HUES64 (cell line): ENCODE measurements at regions not wholly inside any gene's neighbourhood (a gene's known extent, or its start where the extent isn't known, plus 50 kb on each side); places are given as distances from the start of the nearest gene placed in this dataset.
"Not testable (repeated sequence)": the region's sequence is repeated elsewhere in the genome, so short reads cannot be mapped to it uniquely, and the experiment has no call there.

Source experiments
- H3K27ac ChIP-seq: 2 replicates; pipeline ENCODE4 v1.7.0; 2013; ENCODE audit warnings: low read depth, low read length, inconsistent platforms
- H3K27me3 ChIP-seq: 2 replicates; pipeline ENCODE4 v1.6.1; 2013; ENCODE audit warnings: mild to moderate bottlenecking, low read length; ENCODE audit not compliant: insufficient read depth
- H3K36me3 ChIP-seq: 2 replicates; pipeline ENCODE4 v1.6.1; 2013; ENCODE audit warnings: mild to moderate bottlenecking, low read length; ENCODE audit not compliant: insufficient read depth
- H3K4me1 ChIP-seq: 2 replicates; pipeline ENCODE4 v1.6.1; 2013; ENCODE audit warnings: mild to moderate bottlenecking, low read length, moderate library complexity; ENCODE audit not compliant: insufficient read depth
- H3K4me3 ChIP-seq: 2 replicates; pipeline ENCODE4 v1.5.1; 2013; ENCODE audit warnings: mild to moderate bottlenecking, low read length, moderate library complexity
- H3K9ac ChIP-seq: 2 replicates; pipeline ENCODE4 v1.6.1; 2013; ENCODE audit warnings: mild to moderate bottlenecking, low read depth, low read length
- H3K9me3 ChIP-seq: 2 replicates; pipeline ENCODE4 v1.6.1; 2013; ENCODE audit warnings: low read depth, low read length; ENCODE audit not compliant: insufficient read depth
- WGBS: fragments of 150-250, 120-280 bp; methylation state at CpG from one replicate; pipeline ENCODE4 v1.1.7; 2013; ENCODE audit warnings: missing lambda C conversion rate; 5-methylcytosine and 5-hydroxymethylcytosine counted together

DNA sequence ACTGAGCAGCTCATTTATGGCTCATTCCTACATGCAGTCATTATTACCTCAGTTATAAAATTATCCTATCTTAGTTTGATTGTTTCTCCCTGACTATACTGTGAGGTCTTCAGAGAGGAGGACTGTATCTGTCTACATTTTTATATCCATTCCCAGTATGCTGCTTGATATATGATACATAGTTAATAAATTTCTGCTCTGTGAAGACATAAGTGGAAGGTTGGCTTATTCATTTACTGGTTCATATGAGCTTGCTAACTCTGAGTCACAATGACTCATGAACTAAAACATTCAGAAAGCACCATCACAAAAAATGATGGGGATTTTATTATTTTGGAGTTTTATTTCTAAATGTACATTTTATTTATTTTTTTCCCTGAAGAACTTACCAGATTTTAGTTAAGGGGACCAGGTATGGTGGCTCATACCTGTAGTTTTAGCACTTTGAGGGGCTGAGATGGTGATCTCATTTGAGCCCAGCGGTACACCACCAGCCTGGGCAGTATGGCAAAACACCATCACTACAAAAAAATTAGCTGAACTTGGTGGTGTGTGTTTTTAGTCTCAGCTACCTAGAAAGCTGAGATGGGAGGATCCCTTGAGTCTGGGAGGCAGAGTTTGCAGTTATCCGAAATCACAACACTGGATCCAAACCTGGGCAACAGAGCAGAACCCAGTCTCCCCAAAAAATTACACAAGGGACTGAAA lies 85.1 kb upstream of the HSFY2 start:
- WGBS: no CpG with 5 or more reads among the region's 2 CpGs
- H3K36me3 ChIP-seq, H3K27ac ChIP-seq, H3K9me3 ChIP-seq, H3K9ac ChIP-seq, H3K4me1 ChIP-seq, H3K27me3 ChIP-seq, H3K4me3 ChIP-seq: not testable (repeated sequence)

DNA sequence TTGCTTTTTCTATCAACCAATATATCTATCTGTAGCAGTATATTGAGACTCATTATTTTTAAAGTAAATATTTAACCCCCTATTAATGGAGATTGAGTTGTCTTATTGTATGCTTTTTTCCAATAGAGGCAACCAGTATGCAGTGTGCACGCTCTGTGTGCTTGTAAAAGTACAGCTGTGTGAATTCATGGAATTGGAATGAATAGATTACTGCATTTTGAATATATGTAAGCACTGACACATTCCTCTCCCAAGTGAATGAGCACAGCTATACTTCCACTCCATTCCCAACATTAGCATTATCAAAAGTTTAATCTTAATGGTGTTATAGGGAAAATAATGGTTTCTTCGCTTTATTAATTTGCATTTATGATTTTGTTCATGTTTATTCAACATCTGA lies 81.6 kb upstream of the HSFY2 start:
- WGBS: no CpG with 5 or more reads among the region's 2 CpGs
- not testable (repeated sequence) for H3K4me3 ChIP-seq

DNA sequence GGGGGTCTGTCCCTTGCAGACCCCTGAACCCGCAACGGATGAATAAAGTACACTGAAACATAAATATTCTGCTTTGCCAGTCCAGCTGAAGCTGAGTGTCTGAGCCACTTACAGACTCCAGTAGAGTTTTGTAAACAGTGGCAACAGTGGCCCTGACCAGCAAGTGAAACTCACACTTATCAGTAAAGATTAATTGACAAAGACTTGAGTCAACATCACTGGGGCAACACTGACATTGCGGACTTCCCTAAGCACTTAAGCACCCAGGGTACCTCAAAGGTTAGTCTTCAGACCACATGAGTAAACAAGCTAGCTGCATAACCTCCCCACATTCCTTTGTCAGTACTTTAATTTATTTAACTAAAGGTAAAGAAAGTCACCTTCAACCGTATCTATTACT lies 79.8 kb upstream of the HSFY2 start:
- H3K36me3 ChIP-seq, H3K9ac ChIP-seq, H3K4me3 ChIP-seq, H3K9me3 ChIP-seq, H3K27ac ChIP-seq, H3K4me1 ChIP-seq, H3K27me3 ChIP-seq: not testable (repeated sequence)
- no CpG with 5 or more reads among the region's 4 CpGs for WGBS

More for the DNA sequence above, 81.6 kb upstream of the HSFY2 start:
- not testable (repeated sequence) for H3K9ac ChIP-seq, H3K27me3 ChIP-seq, H3K4me1 ChIP-seq, H3K36me3 ChIP-seq, H3K27ac ChIP-seq, H3K9me3 ChIP-seq

DNA sequence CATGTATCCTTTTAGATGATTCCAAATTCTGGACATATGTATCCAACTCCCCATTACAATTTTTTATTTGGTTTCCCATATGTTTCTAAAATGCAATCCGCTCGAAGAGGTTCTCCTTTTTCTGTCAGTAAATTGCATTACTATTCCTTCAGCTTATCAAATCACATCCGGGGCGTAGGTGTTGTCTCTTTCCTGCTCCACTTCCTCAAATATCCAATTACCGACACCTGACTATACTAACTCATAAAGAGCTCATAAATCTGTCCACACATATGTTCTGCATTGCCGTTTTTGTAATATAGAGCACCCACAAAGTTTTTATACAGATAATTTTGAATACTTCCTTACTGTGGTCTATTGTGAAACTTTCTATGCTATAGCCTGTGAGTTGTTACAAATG lies 63.1 kb upstream of the HSFY2 start:
- H3K4me1 ChIP-seq, H3K36me3 ChIP-seq, H3K9me3 ChIP-seq, H3K27ac ChIP-seq, H3K9ac ChIP-seq, H3K27me3 ChIP-seq, H3K4me3 ChIP-seq: not testable (repeated sequence)
- no CpG with 5 or more reads among the region's 6 CpGs for whole genome bisulfite sequencing
